ENCODE measurements at regions not wholly inside any gene's neighbourhood (a gene's known extent, or its start where the extent isn't known, plus 50 kb on each side); places are given as distances from the start of the nearest gene placed in this dataset.

DNA sequence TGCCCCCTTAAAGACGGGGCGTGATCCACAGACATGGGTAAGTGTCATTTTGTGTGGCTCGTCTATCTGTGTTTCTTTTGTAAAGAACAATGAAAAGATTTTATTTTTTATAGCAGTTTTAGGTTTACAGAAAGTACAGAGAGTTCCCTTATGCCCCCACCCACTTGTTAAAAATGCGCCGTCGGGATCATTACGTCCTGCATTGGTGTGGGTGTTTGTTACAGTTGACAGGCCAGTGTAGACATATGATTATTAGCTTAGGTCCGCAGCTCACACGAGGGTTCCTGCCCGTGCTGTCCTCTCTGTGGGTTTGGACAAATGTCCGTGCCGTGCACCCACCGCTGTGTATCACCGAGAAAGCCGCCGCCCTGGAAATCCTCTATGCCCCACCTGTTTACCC is 50.5 kb downstream of the RGS12 start:
- Histone ChIP-seq H3K27me3 (no peaks in the 10 kb centered on the region), H3K27ac (no peak overlapping the region), H3K36me3 (no peaks in the 10 kb centered on the region), H3K9me3 (no peaks in the 10 kb centered on the region), H3K4me3 (no peak overlapping the region), H3K4me1 (peaks cover 0 to 12% (median 0%) of the 10 kb centered on the region in 4 donors)
- no peak for DNase-seq
- intact Hi-C loops (cut with DNase I): loop anchor here (5.0 kb wide), 2 partner anchors 99 to 104 kb away; partner anchors contain the start of gene HGFAC (in 1 of the 2)
- WGBS (ENCODE audit: insufficient coverage, low coverage, low lambda C conversion rate, missing lambda C conversion rate): 95% methylated on average over 10 of the region's 16 CpGs
- no peak for TF ChIP-seq CTCF (IDR thresholded peaks at IDR 0.05)
- TF ChIP-seq POLR2A (IDR thresholded peaks at IDR 0.05): no peak
- ATAC-seq: no peak

GRCh38 chr4:3344104-3344503 is 51.3 kb downstream of the RGS12 start:
- ATAC-seq (no peak), DNase-seq (no peak)
- H3K36me3 ChIP-seq: no peaks in the 10 kb centered on the region
- H3K27me3 ChIP-seq: no peaks in the 10 kb centered on the region
- peaks cover 0 to 12% (median 0%) of the 10 kb centered on the region in 4 donors for H3K4me1 ChIP-seq
- H3K9me3 ChIP-seq: no peaks in the 10 kb centered on the region
- H3K4me3 ChIP-seq: no peak overlapping the region
- WGBS (ENCODE audit: insufficient coverage, low coverage, low lambda C conversion rate, missing lambda C conversion rate): no CpG with 5 or more reads among the region's 9 CpGs
- H3K27ac ChIP-seq: no peak overlapping the region
- intact Hi-C loops (cut with DNase I): loop anchor here (5.0 kb wide), 2 partner anchors 98 to 103 kb away; partner anchors contain the start of gene HGFAC (in 1 of the 2)
- TF ChIP-seq POLR2A (IDR thresholded peaks at IDR 0.05) (no peak), CTCF (IDR thresholded peaks at IDR 0.05) (no peak)

GRCh38 chr4:3344596-3344995 is 51.8 kb downstream of the RGS12 start:
- H3K4me3 ChIP-seq: no peak overlapping the region
- H3K9me3 ChIP-seq: no peaks in the 10 kb centered on the region
- peaks cover 0 to 12% (median 0%) of the 10 kb centered on the region in 4 donors for H3K4me1 ChIP-seq
- H3K27me3 ChIP-seq: no peaks in the 10 kb centered on the region
- ATAC-seq (no peak), DNase-seq (no peak)
- WGBS (ENCODE audit: insufficient coverage, low coverage, low lambda C conversion rate, missing lambda C conversion rate): 93% methylated on average over 2 of the region's 4 CpGs
- no peak overlapping the region for H3K27ac ChIP-seq
- TF ChIP-seq CTCF (IDR thresholded peaks at IDR 0.05): no peak
- no peak for TF ChIP-seq POLR2A (IDR thresholded peaks at IDR 0.05)
- H3K36me3 ChIP-seq: no peaks in the 10 kb centered on the region
- intact Hi-C loops (cut with DNase I): loop anchor here (5.0 kb wide), 2 partner anchors 98 to 103 kb away; partner anchors contain the start of gene HGFAC (in 1 of the 2)

DNA sequence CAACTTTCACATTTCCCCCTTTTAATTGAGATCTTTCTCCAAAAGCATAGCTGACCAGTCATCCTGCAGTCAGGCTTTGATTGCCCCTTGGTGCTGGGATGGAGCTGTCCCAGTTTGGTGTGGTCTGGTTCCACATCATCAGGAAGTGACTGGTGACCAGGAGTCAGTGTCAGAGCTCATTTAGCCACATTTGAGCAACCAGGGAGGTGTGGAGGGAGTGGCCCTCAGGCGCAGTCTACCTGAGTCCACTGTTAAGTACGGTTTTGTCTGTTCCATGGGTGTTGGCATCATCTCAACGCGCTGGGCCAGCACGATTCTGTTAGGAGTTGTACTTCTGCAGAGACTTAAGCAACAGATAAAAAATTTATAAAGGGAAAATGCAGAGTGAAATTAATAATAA is 52.6 kb downstream of the RGS12 start:
- Histone ChIP-seq H3K4me1 (peaks cover 0 to 12% (median 0%) of the 10 kb centered on the region in 4 donors), H3K36me3 (no peaks in the 10 kb centered on the region), H3K4me3 (no peak overlapping the region), H3K27me3 (no peaks in the 10 kb centered on the region), H3K27ac (no peak overlapping the region), H3K9me3 (no peaks in the 10 kb centered on the region)
- ATAC-seq (no peak), DNase-seq (no peak)
- TF ChIP-seq POLR2A (IDR thresholded peaks at IDR 0.05) (no peak), CTCF (IDR thresholded peaks at IDR 0.05) (no peak)
- 85% methylated on average over 5 of the region's 5 CpGs for WGBS (ENCODE audit: insufficient coverage, low coverage, low lambda C conversion rate, missing lambda C conversion rate)
- intact Hi-C loops (cut with DNase I): no loop called here

GRCh38 chr4:3346146-3346545 is 53.3 kb downstream of the RGS12 start:
- no peak overlapping the region for H3K4me3 ChIP-seq
- WGBS (ENCODE audit: insufficient coverage, low coverage, low lambda C conversion rate, missing lambda C conversion rate): 36% methylated on average over 4 of the region's 4 CpGs
- intact Hi-C loops (cut with DNase I): no loop called here
- DNase-seq: peak in 1 of 3 donors; percentile 67
- TF ChIP-seq CTCF (IDR thresholded peaks at IDR 0.05) (peak; percentile 91 to 97 (median 93)), POLR2A (IDR thresholded peaks at IDR 0.05) (no peak)
- H3K36me3 ChIP-seq: no peaks in the 10 kb centered on the region
- peaks cover 0 to 10% (median 0%) of the 10 kb centered on the region in 4 donors for H3K4me1 ChIP-seq
- H3K27ac ChIP-seq: peak overlapping the region in 1 of 3 donors; percentile 42
- peak; percentile 96 to 99 (median 98) for ATAC-seq
- H3K9me3 ChIP-seq: no peaks in the 10 kb centered on the region
- H3K27me3 ChIP-seq: no peaks in the 10 kb centered on the region

Data from right lobe of liver (tissue), 6 donors.